ENCODE measurements at regions not wholly inside any gene's neighbourhood (a gene's known extent, or its start where the extent isn't known, plus 50 kb on each side); places are given as distances from the start of the nearest gene placed in this dataset.

- ATAC-seq (ENCODE audit: low FRiP score) (peak; percentile 43), DNase-seq (peak; percentile 52 to 80)
- Histone ChIP-seq H3K27me3 (ENCODE audit: control insufficient read depth in 1 of 2, insufficient read depth in 2 of 2, low read length in 1 of 2) (no peaks in the 10 kb centered on the region), H3K4me3 (ENCODE audit: low read length in 2 of 2) (peak overlapping the region; percentile 61 to 71), H3K4me1 (ENCODE audit: control insufficient read depth in 1 of 2, insufficient read depth in 2 of 2, low read length in 2 of 2) (peaks cover 0 to 4% of the 10 kb centered on the region in 2 donors), H3K36me3 (ENCODE audit: control insufficient read depth in 1 of 2, insufficient read depth in 2 of 2, low read length in 1 of 2) (no peaks in the 10 kb centered on the region), H3K9me3 (ENCODE audit: control insufficient read depth, low read length) (no peaks in the 10 kb centered on the region), H3K27ac (ENCODE audit: low read depth in 1 of 2, low read length in 2 of 2) (no peak overlapping the region)
- WGBS, 2 donors = 1% methylated on average over 34 to 89 of the region's 89 CpGs
- intact Hi-C loops (cut with DNase I) = loop anchor here in 1 of 2 donors (5.0 kb wide), 1 partner anchor 40 kb away; no protein-coding TSS in a partner anchor
Measured at GRCh38 chr20:36092398-36093024, 62.0 kb upstream of the EPB41L1 start.

DNA sequence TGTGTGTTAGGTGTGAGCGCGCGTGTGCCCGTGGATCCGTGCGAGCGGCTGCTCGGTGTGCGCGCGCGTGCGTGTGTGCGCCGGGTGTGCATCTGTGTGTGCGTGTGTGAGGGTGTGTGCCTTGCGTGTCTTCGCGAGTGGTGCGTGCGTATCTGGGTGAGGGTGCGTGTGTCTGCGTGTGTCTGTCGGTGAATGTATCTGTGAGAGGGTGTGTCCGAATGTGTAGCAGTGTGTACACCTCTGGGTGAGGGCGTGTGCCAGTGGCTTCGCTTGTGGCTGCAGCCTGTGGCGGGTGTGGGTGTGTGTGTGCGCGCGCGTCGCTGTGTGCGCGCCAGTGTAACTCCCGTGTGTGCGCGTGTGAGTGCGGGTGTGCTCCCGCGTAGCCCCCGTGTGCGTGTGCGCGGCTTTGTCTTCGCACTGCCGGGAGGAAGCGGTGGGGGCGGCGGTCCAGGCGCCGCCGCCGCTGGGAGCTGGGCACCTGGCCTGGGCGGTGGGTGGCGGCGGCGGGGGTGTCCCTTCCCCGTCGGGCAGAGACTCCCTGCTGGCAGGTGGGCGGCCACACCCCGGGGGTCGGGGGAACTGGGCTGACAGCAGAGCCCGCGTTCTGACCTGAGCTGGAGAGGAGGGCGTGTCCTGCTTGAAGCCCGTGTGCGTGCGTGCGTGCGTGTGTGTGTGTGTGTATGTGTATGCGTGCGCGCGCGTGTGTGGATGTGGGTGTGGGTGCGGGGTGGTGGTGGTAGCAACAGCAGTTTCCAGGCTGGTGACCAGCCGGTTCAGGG lies 61.3 kb upstream of the EPB41L1 start:
- peak overlapping the region; percentile 61 to 71 for H3K4me3 ChIP-seq (ENCODE audit: low read length in 2 of 2)
- H3K27me3 ChIP-seq (ENCODE audit: control insufficient read depth in 1 of 2, insufficient read depth in 2 of 2, low read length in 1 of 2) = no peaks in the 10 kb centered on the region
- H3K4me1 ChIP-seq (ENCODE audit: control insufficient read depth in 1 of 2, insufficient read depth in 2 of 2, low read length in 2 of 2) = peaks cover 0 to 5% of the 10 kb centered on the region in 2 donors
- intact Hi-C loops (cut with DNase I) = loop anchor here in 1 of 2 donors (5.0 kb wide), 1 partner anchor 41 kb away; no protein-coding TSS in a partner anchor
- WGBS, 2 donors = 0 to 1% methylated on average over 66 to 78 of the region's 78 CpGs
- ATAC-seq (ENCODE audit: low FRiP score) (peak; percentile 37), DNase-seq (peak; percentile 82 to 84)
- H3K9me3 ChIP-seq (ENCODE audit: control insufficient read depth, low read length) = no peaks in the 10 kb centered on the region
- no peaks in the 10 kb centered on the region for H3K36me3 ChIP-seq (ENCODE audit: control insufficient read depth in 1 of 2, insufficient read depth in 2 of 2, low read length in 1 of 2)
- H3K27ac ChIP-seq (ENCODE audit: low read depth in 1 of 2, low read length in 2 of 2) = no peak overlapping the region

- H3K27me3 ChIP-seq (ENCODE audit: control insufficient read depth in 1 of 2, insufficient read depth in 2 of 2, low read length in 1 of 2) = no peaks in the 10 kb centered on the region
- no peak for DNase-seq
- peak; percentile 3 for ATAC-seq (ENCODE audit: low FRiP score)
- 0 to 2% methylated on average over 1 to 2 of the region's 2 CpGs for WGBS, 2 donors
- no peaks in the 10 kb centered on the region for H3K9me3 ChIP-seq (ENCODE audit: control insufficient read depth, low read length)
- intact Hi-C loops (cut with DNase I) = loop anchor here in 1 of 2 donors (5.0 kb wide), 1 partner anchor 41 kb away; no protein-coding TSS in a partner anchor
- no peaks in the 10 kb centered on the region for H3K36me3 ChIP-seq (ENCODE audit: control insufficient read depth in 1 of 2, insufficient read depth in 2 of 2, low read length in 1 of 2)
- H3K4me3 ChIP-seq (ENCODE audit: low read length in 2 of 2) = peak overlapping the region; percentile 8 to 61
- H3K27ac ChIP-seq (ENCODE audit: low read depth in 1 of 2, low read length in 2 of 2) = peak overlapping the region in 1 of 2 donors; percentile 16
- H3K4me1 ChIP-seq (ENCODE audit: control insufficient read depth in 1 of 2, insufficient read depth in 2 of 2, low read length in 2 of 2) = peaks cover 0 to 5% of the 10 kb centered on the region in 2 donors
Measured at GRCh38 chr20:36093804-36094145, 60.8 kb upstream of the EPB41L1 start.

DNA sequence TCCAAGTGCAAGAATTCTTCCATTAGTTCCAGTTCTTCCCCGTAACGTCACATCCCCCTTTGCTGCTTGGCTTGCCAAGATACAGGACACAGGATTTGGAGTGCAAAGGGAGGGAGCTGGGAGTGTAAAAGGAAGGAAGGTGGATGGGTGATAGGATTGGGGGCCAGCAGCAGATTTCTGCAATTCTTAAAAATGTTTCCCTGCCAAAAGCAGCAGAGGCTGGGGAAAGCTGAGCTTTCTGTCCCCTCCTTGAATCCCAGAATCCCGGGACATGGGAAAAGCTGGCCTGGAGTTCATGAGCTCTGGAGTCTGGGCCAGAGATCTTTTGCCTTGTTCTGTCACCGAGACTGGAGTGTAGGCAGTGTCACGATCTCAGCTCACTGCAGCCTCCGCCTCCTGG lies 60.0 kb upstream of the EPB41L1 start:
- WGBS, 2 donors = 19 to 21% methylated on average over 6 of the region's 6 CpGs
- intact Hi-C loops (cut with DNase I) = loop anchor here in 1 of 2 donors (5.0 kb wide), 1 partner anchor 42 kb away; no protein-coding TSS in a partner anchor
- Histone ChIP-seq H3K4me3 (ENCODE audit: low read length in 2 of 2) (peak overlapping the region in 1 of 2 donors; percentile 61), H3K4me1 (ENCODE audit: control insufficient read depth in 1 of 2, insufficient read depth in 2 of 2, low read length in 2 of 2) (peaks cover 0 to 5% of the 10 kb centered on the region in 2 donors), H3K36me3 (ENCODE audit: control insufficient read depth in 1 of 2, insufficient read depth in 2 of 2, low read length in 1 of 2) (no peaks in the 10 kb centered on the region), H3K9me3 (ENCODE audit: control insufficient read depth, low read length) (no peaks in the 10 kb centered on the region), H3K27ac (ENCODE audit: low read depth in 1 of 2, low read length in 2 of 2) (peak overlapping the region; percentile 16 to 47), H3K27me3 (ENCODE audit: control insufficient read depth in 1 of 2, insufficient read depth in 2 of 2, low read length in 1 of 2) (no peaks in the 10 kb centered on the region)
- ATAC-seq (ENCODE audit: low FRiP score) (no peak), DNase-seq (peak; percentile 40 to 50)

- no peaks in the 10 kb centered on the region for H3K27me3 ChIP-seq (ENCODE audit: control insufficient read depth in 1 of 2, insufficient read depth in 2 of 2, low read length in 1 of 2)
- no peaks in the 10 kb centered on the region for H3K9me3 ChIP-seq (ENCODE audit: control insufficient read depth, low read length)
- no peak overlapping the region for H3K4me3 ChIP-seq (ENCODE audit: low read length in 2 of 2)
- peak in 1 of 2 donors; percentile 10 for DNase-seq
- no peak overlapping the region for H3K27ac ChIP-seq (ENCODE audit: low read depth in 1 of 2, low read length in 2 of 2)
- peaks cover 0 to 5% of the 10 kb centered on the region in 2 donors for H3K4me1 ChIP-seq (ENCODE audit: control insufficient read depth in 1 of 2, insufficient read depth in 2 of 2, low read length in 2 of 2)
- intact Hi-C loops (cut with DNase I) = no loop called here
- ATAC-seq (ENCODE audit: low FRiP score) = no peak
- H3K36me3 ChIP-seq (ENCODE audit: control insufficient read depth in 1 of 2, insufficient read depth in 2 of 2, low read length in 1 of 2) = no peaks in the 10 kb centered on the region
Measured at GRCh38 chr20:36096435-36096834, 58.1 kb upstream of the EPB41L1 start.

DNA sequence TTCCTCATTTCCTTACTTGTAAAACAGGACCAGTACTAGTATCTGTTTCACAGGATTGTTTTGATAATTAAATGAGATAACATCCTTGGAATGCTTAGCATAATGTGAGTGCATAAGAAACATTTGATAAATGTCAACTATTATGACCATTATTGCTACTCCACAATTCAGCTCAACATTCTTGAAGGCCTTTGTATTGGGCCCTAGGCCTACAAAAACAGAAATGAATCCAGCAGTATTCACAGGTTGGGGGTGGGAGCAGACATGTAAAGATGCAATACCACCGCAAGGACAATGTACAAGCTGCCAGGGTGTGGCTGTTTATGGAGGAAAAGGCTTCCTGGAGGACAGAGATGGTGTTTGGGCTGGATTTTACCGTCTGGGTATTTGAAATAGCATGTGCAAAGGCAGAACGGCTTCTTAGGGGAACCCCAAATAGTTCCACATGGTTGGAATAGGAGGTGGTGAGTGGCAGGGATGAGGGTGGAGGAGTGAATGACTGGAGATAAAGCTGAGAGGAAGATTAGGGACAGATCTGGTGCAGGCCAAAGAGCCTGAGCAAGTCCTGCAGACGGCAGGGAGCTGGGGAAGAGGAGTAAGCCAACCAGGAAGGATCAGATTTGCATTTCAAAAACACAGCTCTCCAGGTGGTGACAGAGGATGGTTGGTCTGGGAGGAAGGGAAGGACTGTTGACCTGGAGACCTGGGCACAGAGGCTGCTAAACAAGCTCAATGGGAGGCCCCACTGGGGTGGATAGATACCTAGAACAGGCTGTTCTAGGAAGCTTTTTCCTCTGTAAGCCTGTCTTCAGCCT lies 57.0 kb upstream of the EPB41L1 start:
- WGBS, 2 donors = 33 to 44% methylated on average over 4 of the region's 4 CpGs

DNA sequence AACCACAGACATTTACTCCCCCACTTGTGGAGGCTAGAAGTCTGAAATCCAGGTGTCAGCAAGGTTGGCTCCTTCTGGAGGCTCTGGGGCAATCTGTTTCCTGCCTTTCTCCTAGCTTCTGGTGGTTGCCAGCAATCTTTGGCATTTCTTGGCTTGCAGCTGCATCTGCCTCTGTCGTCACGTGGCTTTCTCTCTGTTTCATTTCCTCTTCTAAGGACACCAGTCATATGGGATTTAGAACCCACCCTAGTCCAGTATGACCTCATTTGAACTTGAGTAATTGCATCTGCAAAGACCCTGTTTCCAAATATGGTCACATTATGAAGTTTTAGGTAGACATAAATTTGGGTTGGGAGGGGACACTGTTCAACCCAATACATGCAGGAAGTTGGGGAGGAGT lies 56.2 kb upstream of the EPB41L1 start:
- DNase-seq (peak; percentile 28 to 72), ATAC-seq (ENCODE audit: low FRiP score) (no peak)
- WGBS, 2 donors = 0 to 1% methylated on average over 2 of the region's 2 CpGs

More for the DNA sequence above, 57.0 kb upstream of the EPB41L1 start:
- H3K27me3 ChIP-seq (ENCODE audit: control insufficient read depth in 1 of 2, insufficient read depth in 2 of 2, low read length in 1 of 2) = no peaks in the 10 kb centered on the region
- no peaks in the 10 kb centered on the region for H3K36me3 ChIP-seq (ENCODE audit: control insufficient read depth in 1 of 2, insufficient read depth in 2 of 2, low read length in 1 of 2)
- ATAC-seq (ENCODE audit: low FRiP score) (no peak), DNase-seq (peak; percentile 25 to 31)
- no peak overlapping the region for H3K4me3 ChIP-seq (ENCODE audit: low read length in 2 of 2)
- H3K27ac ChIP-seq (ENCODE audit: low read depth in 1 of 2, low read length in 2 of 2) = peak overlapping the region in 1 of 2 donors; percentile 67
- intact Hi-C loops (cut with DNase I) = no loop called here
- H3K4me1 ChIP-seq (ENCODE audit: control insufficient read depth in 1 of 2, insufficient read depth in 2 of 2, low read length in 2 of 2) = peaks cover 0 to 5% of the 10 kb centered on the region in 2 donors
- H3K9me3 ChIP-seq (ENCODE audit: control insufficient read depth, low read length) = no peaks in the 10 kb centered on the region

DNA sequence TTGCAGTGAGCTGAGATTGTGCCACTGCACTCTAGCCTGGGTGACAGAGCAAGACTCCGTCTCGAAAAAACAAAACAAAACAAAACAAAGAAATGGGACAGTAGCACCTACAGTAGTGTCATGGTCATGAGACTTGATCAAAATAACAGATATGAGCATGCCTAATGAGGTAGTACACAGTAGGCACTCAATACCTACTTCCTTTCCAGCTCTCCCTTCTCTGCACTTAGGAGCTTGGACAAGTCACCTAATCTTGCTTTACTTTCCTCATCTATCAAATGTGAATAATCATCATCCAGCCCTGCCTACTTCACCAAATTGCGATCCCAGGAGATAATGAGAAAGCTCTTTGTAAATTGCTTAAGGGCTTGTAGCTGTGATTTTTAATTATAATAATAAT lies 55.4 kb upstream of the EPB41L1 start:
- H3K36me3 ChIP-seq (ENCODE audit: control insufficient read depth in 1 of 2, insufficient read depth in 2 of 2, low read length in 1 of 2) = no peaks in the 10 kb centered on the region
- ATAC-seq (ENCODE audit: low FRiP score) (no peak), DNase-seq (no peak)
- WGBS, 2 donors = 97 to 98% methylated on average over 3 of the region's 3 CpGs
- peaks cover 0 to 5% of the 10 kb centered on the region in 2 donors for H3K4me1 ChIP-seq (ENCODE audit: control insufficient read depth in 1 of 2, insufficient read depth in 2 of 2, low read length in 2 of 2)
- H3K27me3 ChIP-seq (ENCODE audit: control insufficient read depth in 1 of 2, insufficient read depth in 2 of 2, low read length in 1 of 2) = no peaks in the 10 kb centered on the region
- no peaks in the 10 kb centered on the region for H3K9me3 ChIP-seq (ENCODE audit: control insufficient read depth, low read length)
- H3K4me3 ChIP-seq (ENCODE audit: low read length in 2 of 2) = no peak overlapping the region
- no peak overlapping the region for H3K27ac ChIP-seq (ENCODE audit: low read depth in 1 of 2, low read length in 2 of 2)
- intact Hi-C loops (cut with DNase I) = no loop called here

More for the DNA sequence above, 56.2 kb upstream of the EPB41L1 start:
- no peaks in the 10 kb centered on the region for H3K27me3 ChIP-seq (ENCODE audit: control insufficient read depth in 1 of 2, insufficient read depth in 2 of 2, low read length in 1 of 2)
- H3K27ac ChIP-seq (ENCODE audit: low read depth in 1 of 2, low read length in 2 of 2) = peak overlapping the region in 1 of 2 donors; percentile 67
- no peaks in the 10 kb centered on the region for H3K36me3 ChIP-seq (ENCODE audit: control insufficient read depth in 1 of 2, insufficient read depth in 2 of 2, low read length in 1 of 2)
- peaks cover 0 to 5% of the 10 kb centered on the region in 2 donors for H3K4me1 ChIP-seq (ENCODE audit: control insufficient read depth in 1 of 2, insufficient read depth in 2 of 2, low read length in 2 of 2)
- H3K4me3 ChIP-seq (ENCODE audit: low read length in 2 of 2) = no peak overlapping the region
- no peaks in the 10 kb centered on the region for H3K9me3 ChIP-seq (ENCODE audit: control insufficient read depth, low read length)
- intact Hi-C loops (cut with DNase I) = no loop called here
